ENCODE measurements at regions not wholly inside any gene's neighbourhood (a gene's known extent, or its start where the extent isn't known, plus 50 kb on each side); places are given as distances from the start of the nearest gene placed in this dataset.

DNA sequence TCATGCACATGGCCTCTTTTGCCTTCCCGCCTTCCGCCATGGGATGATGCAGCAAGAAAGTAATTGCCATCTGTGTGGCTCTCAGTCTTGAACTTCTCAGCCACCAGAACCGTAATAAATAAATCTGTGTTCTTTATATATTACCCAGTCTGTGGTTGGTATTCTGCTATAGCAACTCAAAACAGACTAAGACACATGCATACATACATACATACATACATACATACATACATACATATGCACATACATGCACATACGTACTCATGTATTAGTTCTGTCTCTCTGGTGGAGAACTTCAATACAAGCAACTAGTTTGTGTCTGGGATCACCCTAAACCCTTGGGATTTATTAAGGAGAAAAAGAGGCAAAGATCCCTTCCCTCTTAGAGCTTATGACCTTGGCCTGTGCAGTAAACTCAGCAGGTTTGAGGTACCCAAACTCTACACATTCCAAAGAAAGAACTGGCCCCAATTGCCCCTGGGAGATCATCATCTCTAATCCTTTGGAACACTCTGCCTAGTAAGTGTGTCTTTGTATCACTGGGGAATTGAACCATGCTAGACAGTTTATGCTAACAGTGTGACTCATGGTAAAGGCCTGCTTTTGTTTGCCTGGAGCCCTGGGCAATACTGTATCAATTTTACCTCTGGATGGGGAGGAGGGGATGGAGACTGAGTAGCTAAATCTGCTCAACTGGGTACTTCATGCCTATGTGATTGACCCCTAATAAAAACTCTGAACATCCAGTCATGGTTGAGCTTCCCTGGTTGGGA, 115.6 kb upstream of the LMCD1 start:
- H3K27ac ChIP-seq (replicated peaks), result no peak overlapping the region
- H3K27me3 ChIP-seq (ENCODE audit: insufficient read depth, poor library complexity, severe bottlenecking), result no peaks in the 10 kb centered on the region
- DNase-seq (ENCODE audit: low read depth in 1 of 2, low spot score in 1 of 2), result no peak
- H3K4me3 ChIP-seq (replicated peaks; ENCODE audit: insufficient read depth, low read length), result no peak overlapping the region
- no peak for TF ChIP-seq SPI1 (IDR thresholded peaks at IDR 0.05; ENCODE audit: borderline replicate concordance, low read depth)
- TF ChIP-seq, protein P1, sequence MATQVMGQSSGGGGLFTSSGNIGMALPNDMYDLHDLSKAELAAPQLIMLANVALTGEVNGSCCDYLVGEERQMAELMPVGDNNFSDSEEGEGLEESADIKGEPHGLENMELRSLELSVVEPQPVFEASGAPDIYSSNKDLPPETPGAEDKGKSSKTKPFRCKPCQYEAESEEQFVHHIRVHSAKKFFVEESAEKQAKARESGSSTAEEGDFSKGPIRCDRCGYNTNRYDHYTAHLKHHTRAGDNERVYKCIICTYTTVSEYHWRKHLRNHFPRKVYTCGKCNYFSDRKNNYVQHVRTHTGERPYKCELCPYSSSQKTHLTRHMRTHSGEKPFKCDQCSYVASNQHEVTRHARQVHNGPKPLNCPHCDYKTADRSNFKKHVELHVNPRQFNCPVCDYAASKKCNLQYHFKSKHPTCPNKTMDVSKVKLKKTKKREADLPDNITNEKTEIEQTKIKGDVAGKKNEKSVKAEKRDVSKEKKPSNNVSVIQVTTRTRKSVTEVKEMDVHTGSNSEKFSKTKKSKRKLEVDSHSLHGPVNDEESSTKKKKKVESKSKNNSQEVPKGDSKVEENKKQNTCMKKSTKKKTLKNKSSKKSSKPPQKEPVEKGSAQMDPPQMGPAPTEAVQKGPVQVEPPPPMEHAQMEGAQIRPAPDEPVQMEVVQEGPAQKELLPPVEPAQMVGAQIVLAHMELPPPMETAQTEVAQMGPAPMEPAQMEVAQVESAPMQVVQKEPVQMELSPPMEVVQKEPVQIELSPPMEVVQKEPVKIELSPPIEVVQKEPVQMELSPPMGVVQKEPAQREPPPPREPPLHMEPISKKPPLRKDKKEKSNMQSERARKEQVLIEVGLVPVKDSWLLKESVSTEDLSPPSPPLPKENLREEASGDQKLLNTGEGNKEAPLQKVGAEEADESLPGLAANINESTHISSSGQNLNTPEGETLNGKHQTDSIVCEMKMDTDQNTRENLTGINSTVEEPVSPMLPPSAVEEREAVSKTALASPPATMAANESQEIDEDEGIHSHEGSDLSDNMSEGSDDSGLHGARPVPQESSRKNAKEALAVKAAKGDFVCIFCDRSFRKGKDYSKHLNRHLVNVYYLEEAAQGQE (IDR thresholded peaks at IDR 0.05; ENCODE audit: insufficient replicate concordance, low read depth), result no peak
- TF ChIP-seq GABPA (IDR thresholded peaks at IDR 0.05; ENCODE audit: low read depth), result no peak
- TF ChIP-seq POLR2AphosphoS5 (IDR thresholded peaks at IDR 0.05; ENCODE audit: low read depth), result no peak

DNA sequence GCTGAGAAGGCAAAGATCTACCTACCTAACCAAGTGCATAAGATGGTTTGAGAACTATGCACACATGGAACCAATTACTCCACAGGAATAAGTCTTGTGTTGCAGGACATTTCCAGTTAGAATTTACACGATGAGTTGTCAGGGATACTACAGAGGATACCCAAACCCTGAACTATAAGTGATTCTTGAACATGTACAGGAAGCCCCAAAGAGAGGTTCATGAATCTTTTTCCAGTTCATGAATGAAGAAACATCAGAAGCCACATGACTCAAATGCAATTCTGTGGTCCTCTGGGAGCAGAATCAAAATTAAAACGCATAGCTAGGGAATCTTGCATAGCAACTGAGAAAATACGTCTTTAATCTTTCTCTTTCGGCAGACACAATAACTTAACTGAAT, 114.1 kb upstream of the LMCD1 start:
- H3K27ac ChIP-seq (replicated peaks), result no peak overlapping the region

DNA sequence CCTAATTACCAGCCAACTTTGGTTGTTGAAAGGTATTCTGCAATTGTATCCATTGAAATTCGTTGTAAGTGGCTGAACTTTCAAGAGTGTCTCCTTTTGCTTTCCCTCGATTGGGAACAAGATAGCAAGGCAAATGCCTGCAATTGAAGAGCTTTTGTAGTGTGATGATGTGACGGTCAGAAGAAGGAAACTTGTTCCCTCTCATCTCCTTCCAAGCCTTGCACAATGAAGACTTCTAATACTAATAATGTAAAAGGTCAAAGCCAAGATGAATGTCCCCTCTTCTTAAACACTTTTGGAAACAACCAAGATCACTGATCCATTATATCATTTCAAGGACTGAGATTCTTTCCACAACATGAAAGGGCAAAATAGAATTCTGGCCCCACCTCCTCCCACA, 101.9 kb upstream of the LMCD1 start:
- no peak overlapping the region for H3K27ac ChIP-seq (replicated peaks)
- TF ChIP-seq SPI1 (IDR thresholded peaks at IDR 0.05; ENCODE audit: borderline replicate concordance, low read depth), result no peak
- H3K4me3 ChIP-seq (replicated peaks; ENCODE audit: insufficient read depth, low read length), result no peak overlapping the region
- DNase-seq (ENCODE audit: low read depth in 1 of 2, low spot score in 1 of 2), result no peak
- H3K27me3 ChIP-seq (ENCODE audit: insufficient read depth, poor library complexity, severe bottlenecking), result no peaks in the 10 kb centered on the region

More for the DNA sequence above, 114.1 kb upstream of the LMCD1 start:
- H3K4me3 ChIP-seq (replicated peaks; ENCODE audit: insufficient read depth, low read length), result no peak overlapping the region
- TF ChIP-seq POLR2AphosphoS5 (IDR thresholded peaks at IDR 0.05; ENCODE audit: low read depth), result no peak
- TF ChIP-seq, protein P2, sequence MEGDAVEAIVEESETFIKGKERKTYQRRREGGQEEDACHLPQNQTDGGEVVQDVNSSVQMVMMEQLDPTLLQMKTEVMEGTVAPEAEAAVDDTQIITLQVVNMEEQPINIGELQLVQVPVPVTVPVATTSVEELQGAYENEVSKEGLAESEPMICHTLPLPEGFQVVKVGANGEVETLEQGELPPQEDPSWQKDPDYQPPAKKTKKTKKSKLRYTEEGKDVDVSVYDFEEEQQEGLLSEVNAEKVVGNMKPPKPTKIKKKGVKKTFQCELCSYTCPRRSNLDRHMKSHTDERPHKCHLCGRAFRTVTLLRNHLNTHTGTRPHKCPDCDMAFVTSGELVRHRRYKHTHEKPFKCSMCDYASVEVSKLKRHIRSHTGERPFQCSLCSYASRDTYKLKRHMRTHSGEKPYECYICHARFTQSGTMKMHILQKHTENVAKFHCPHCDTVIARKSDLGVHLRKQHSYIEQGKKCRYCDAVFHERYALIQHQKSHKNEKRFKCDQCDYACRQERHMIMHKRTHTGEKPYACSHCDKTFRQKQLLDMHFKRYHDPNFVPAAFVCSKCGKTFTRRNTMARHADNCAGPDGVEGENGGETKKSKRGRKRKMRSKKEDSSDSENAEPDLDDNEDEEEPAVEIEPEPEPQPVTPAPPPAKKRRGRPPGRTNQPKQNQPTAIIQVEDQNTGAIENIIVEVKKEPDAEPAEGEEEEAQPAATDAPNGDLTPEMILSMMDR (IDR thresholded peaks at IDR 0.05; ENCODE audit: insufficient read depth, low read length), result no peak
- DNase-seq (ENCODE audit: low read depth in 1 of 2, low spot score in 1 of 2), result no peak
- no peaks in the 10 kb centered on the region for H3K27me3 ChIP-seq (ENCODE audit: insufficient read depth, poor library complexity, severe bottlenecking)

DNA sequence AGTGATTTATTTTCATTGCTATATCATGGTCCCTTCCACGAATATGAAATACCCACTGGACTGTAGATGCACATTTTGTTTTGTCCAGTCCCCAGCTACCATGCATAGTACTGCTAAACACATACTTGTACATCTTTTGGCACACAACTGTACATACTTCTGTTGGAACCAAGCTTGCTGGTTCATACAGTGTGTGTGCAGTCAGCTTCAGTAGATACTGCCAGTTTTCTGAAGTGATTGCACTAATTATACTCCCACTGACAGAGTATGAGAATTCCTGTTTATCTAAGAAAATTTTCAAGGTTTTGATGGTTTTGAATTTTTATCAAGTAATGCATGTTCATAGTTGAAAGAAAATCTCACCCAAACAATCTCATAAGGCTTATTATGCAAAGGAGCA, 100.7 kb upstream of the LMCD1 start:
- DNase-seq (ENCODE audit: low read depth in 1 of 2, low spot score in 1 of 2), result no peak
- H3K4me3 ChIP-seq (replicated peaks; ENCODE audit: insufficient read depth, low read length), result no peak overlapping the region

More for the DNA sequence above, 100.7 kb upstream of the LMCD1 start:
- Histone ChIP-seq H3K27me3 (ENCODE audit: insufficient read depth, poor library complexity, severe bottlenecking) (no peaks in the 10 kb centered on the region), H3K27ac (replicated peaks) (no peak overlapping the region)
- TF ChIP-seq POLR2AphosphoS5 (IDR thresholded peaks at IDR 0.05; ENCODE audit: low read depth), result no peak
- TF ChIP-seq GABPA (IDR thresholded peaks at IDR 0.05; ENCODE audit: low read depth), result no peak
- TF ChIP-seq, protein P2 (IDR thresholded peaks at IDR 0.05; ENCODE audit: insufficient read depth, low read length), result no peak
- TF ChIP-seq SPI1 (IDR thresholded peaks at IDR 0.05; ENCODE audit: borderline replicate concordance, low read depth), result no peak
- TF ChIP-seq, protein P1 (IDR thresholded peaks at IDR 0.05; ENCODE audit: insufficient replicate concordance, low read depth), result no peak

All from HL-60 (cell line).